ENCODE measurements at regions not wholly inside any gene's neighbourhood (a gene's known extent, or its start where the extent isn't known, plus 50 kb on each side); places are given as distances from the start of the nearest gene placed in this dataset.

DNA sequence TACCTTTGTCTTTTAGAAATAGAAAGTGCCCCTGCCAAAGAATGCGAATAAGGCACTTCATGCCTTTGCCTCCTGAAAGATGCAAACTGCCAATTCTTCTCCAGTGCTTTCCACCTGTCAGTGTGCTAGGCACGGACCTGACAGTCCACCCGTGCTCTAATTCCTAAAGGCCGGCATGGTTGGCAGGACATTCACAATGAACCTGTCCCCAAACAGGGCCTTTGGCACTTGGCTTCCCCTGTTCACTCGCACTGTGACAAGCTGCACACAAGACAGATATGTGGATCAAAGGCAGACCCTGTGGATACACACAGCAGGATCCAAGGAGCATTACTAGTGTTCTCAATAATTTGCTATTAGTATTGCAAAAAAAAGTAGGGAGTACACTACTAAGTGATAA lies 505.7 kb upstream of the AGTR1 start:
- TF ChIP-seq, protein P1, sequence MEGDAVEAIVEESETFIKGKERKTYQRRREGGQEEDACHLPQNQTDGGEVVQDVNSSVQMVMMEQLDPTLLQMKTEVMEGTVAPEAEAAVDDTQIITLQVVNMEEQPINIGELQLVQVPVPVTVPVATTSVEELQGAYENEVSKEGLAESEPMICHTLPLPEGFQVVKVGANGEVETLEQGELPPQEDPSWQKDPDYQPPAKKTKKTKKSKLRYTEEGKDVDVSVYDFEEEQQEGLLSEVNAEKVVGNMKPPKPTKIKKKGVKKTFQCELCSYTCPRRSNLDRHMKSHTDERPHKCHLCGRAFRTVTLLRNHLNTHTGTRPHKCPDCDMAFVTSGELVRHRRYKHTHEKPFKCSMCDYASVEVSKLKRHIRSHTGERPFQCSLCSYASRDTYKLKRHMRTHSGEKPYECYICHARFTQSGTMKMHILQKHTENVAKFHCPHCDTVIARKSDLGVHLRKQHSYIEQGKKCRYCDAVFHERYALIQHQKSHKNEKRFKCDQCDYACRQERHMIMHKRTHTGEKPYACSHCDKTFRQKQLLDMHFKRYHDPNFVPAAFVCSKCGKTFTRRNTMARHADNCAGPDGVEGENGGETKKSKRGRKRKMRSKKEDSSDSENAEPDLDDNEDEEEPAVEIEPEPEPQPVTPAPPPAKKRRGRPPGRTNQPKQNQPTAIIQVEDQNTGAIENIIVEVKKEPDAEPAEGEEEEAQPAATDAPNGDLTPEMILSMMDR (IDR thresholded peaks at IDR 0.05; ENCODE audit: insufficient read depth, low read length): no peak
- no peak for TF ChIP-seq GABPA (IDR thresholded peaks at IDR 0.05; ENCODE audit: low read depth)

All from HL-60 (cell line).